Heart right ventricle (tissue), 16 donors: ENCODE measurements at regions not wholly inside any gene's neighbourhood (a gene's known extent, or its start where the extent isn't known, plus 50 kb on each side); places are given as distances from the start of the nearest gene placed in this dataset.

Experiments used
- ATAC-seq, 8 donors: fragments of 200-7000 bp; cut with Tn5 transposase; one replicate each; pipeline ENCODE4 v1.9.1; 2020; ENCODE audit warnings: mild to moderate bottlenecking in 8 of 8, moderate library complexity in 8 of 8, moderate number of reproducible peaks in 1 of 8
- DNase-seq, 2 donors: peaks; one replicate each; pipeline ENCODE4 v3.0.0-alpha.2; 2020
- H3K27ac ChIP-seq, 10 donors: fragments of 200-600 bp; sonication (generic) in 2 of 10; one replicate each; pipeline versions ENCODE4 v1.5.0 to v1.8.0; 2020 to 2022; ENCODE audit warnings: mild to moderate bottlenecking in 3 of 10
- H3K27me3 ChIP-seq, 7 donors: fragments of 200-600 bp; one replicate each; pipeline ENCODE4 v1.8.0; 2021 to 2022; ENCODE audit warnings: mild to moderate bottlenecking in 2 of 7
- H3K36me3 ChIP-seq, 9 donors: fragments of 200-600 bp; sonication (generic) in 1 of 9; one replicate each; pipeline versions ENCODE4 v1.5.0 to v1.8.0; 2020 to 2022; ENCODE audit warnings: mild to moderate bottlenecking in 2 of 9
- H3K4me1 ChIP-seq, 9 donors: fragments of 200-600 bp; sonication (generic) in 1 of 9; one replicate each; pipeline versions ENCODE4 v1.5.0 to v1.8.0; 2020 to 2022; ENCODE audit warnings: mild to moderate bottlenecking in 4 of 9
- H3K4me3 ChIP-seq, 10 donors: fragments of 200-600 bp; sonication (generic) in 2 of 10; one replicate each; pipeline versions ENCODE4 v1.5.0 to v1.8.0; 2020 to 2022; ENCODE audit warnings: mild to moderate bottlenecking in 7 of 10, moderate library complexity in 2 of 10
- H3K9me3 ChIP-seq, 11 donors: fragments of 200-600 bp in 10 of 11; sonication (generic) in 2 of 11; one replicate each; pipeline versions ENCODE4 v1.5.0 to v1.8.0; 2013 to 2022; ENCODE audit warnings: mild to moderate bottlenecking in 2 of 11, control low read depth in 1 of 11, moderate library complexity in 1 of 11
- CTCF ChIP-seq, 9 donors: fragments of 200-600 bp; sonication (generic) in 2 of 9; IDR thresholded peaks; one replicate each; pipeline versions ENCODE4 v1.5.0 to v1.8.0; 2021 to 2022; ENCODE audit warnings: antibody characterized with exemption in 9 of 9, mild to moderate bottlenecking in 5 of 9, moderate library complexity in 1 of 9
- WGBS, 2 donors: extraction: QIAGEN DNeasy Blood & Tissue Kit; methylation state at CpG; one replicate each; pipeline ENCODE4 v1.1.7; 2013; ENCODE audit warnings: inconsistent platforms in 1 of 2; 5-methylcytosine and 5-hydroxymethylcytosine counted together
- intact Hi-C, 10 donors: fragments of 100-400 bp; cut with DNase I; formaldehyde crosslinking; loops; one replicate each; pipeline versions ENCODE4 v1.11.1 to v1.14.2; 2022
- donor health status: Arrhythmogenic right ventricular cardiomyopathy.
- donor health status: ischemic (EF 13 %, LVEDD 7.1; RV severe dilation, severe dysfunction).
- donor health status: healthy with polysubstance abuse.
- donor health status: DM: no; HTN: yes; CAD: no.
- donor health status: DM: no; HTN: no; CAD: no.
- donor health status: ischemic (EF 25% LVEDD 6.9; RV normal size, moderate dysfunction).
- donor health status: ischemic (EF 25% LVEDD 5.7; RV mildly dilated, moderate dysfunction).
- donor health status: healthy.
- donor health status: DM: yes; HTN: yes; CAD: no.
- donor health status: Ischemic cardiomyopathy.
- donor health status: ischemic (EF 35%, LVEDD 5.7; RV mildly dilated, moderate dysfunction).
- donor health status: nonischemic (EF 11% LVEDD 7.7; RV severe dilation, severe dysfunction).
- donor health status: DM: yes; HTN: yes; CAD: no.
- donor health status: PGD.
- donor health status: ischemic (EF 29% LVEDD 5.4; RV normal size, mild dysfunction).
- donor health status: nonischemic (EF 23%, LVEDD 6.1; RV moderate dilation, normal function).

- Histone ChIP-seq H3K36me3 (no peaks in the 10 kb centered on the region), H3K27me3 (no peaks in the 10 kb centered on the region), H3K9me3 (peaks cover 0 to 3% (median 0%) of the 10 kb centered on the region in 11 donors), H3K4me3 (no peak overlapping the region), H3K27ac (no peak overlapping the region), H3K4me1 (peaks cover 0 to 9% (median 0%) of the 10 kb centered on the region in 9 donors)
- ATAC-seq (no peak), DNase-seq (no peak)
- intact Hi-C loops: no loop called here
- WGBS, 2 donors: 75 to 85% methylated on average over 1 of the region's 1 CpG
- TF ChIP-seq CTCF (IDR thresholded peaks at IDR 0.05): no peak
These were observed 328.0 kb upstream of the CDIN1 start for GRCh38 chr15:36251450-36251849.

GRCh38 chr15:36252146-36252711, 327.2 kb upstream of the CDIN1 start:
- Histone ChIP-seq H3K27me3 (no peaks in the 10 kb centered on the region), H3K27ac (no peak overlapping the region), H3K36me3 (no peaks in the 10 kb centered on the region), H3K4me1 (peaks cover 0 to 9% (median 0%) of the 10 kb centered on the region in 9 donors), H3K4me3 (no peak overlapping the region), H3K9me3 (peaks cover 0 to 3% (median 0%) of the 10 kb centered on the region in 11 donors)
- DNase-seq: no peak
- intact Hi-C loops: no loop called here
- WGBS, 2 donors: 87 to 91% methylated on average over 10 of the region's 10 CpGs
- ATAC-seq: no peak
- no peak for TF ChIP-seq CTCF (IDR thresholded peaks at IDR 0.05)

- Histone ChIP-seq H3K9me3 (peaks cover 0 to 3% (median 0%) of the 10 kb centered on the region in 11 donors), H3K36me3 (no peaks in the 10 kb centered on the region), H3K4me1 (peaks cover 0 to 9% (median 0%) of the 10 kb centered on the region in 9 donors), H3K27me3 (no peaks in the 10 kb centered on the region), H3K4me3 (no peak overlapping the region), H3K27ac (no peak overlapping the region)
- ATAC-seq: no peak
- no peak for DNase-seq
- intact Hi-C loops: no loop called here
- TF ChIP-seq CTCF (IDR thresholded peaks at IDR 0.05): no peak
These were observed 325.0 kb upstream of the CDIN1 start for GRCh38 chr15:36254426-36254825.

GRCh38 chr15:36256404-36256807, 323.0 kb upstream of the CDIN1 start:
- intact Hi-C loops: no loop called here
- no peak overlapping the region for H3K4me3 ChIP-seq
- no peaks in the 10 kb centered on the region for H3K36me3 ChIP-seq
- no peak overlapping the region for H3K27ac ChIP-seq
- no peak for ATAC-seq
- no peak for TF ChIP-seq CTCF (IDR thresholded peaks at IDR 0.05)
- peaks cover 0 to 3% (median 0%) of the 10 kb centered on the region in 11 donors for H3K9me3 ChIP-seq
- no peaks in the 10 kb centered on the region for H3K27me3 ChIP-seq
- no peak for DNase-seq
- peaks cover 0 to 9% (median 0%) of the 10 kb centered on the region in 9 donors for H3K4me1 ChIP-seq
- 92 to 94% methylated on average over 1 of the region's 1 CpG for WGBS, 2 donors
